Cardiac fibroblast (primary cell): ENCODE measurements at regions not wholly inside any gene's neighbourhood (a gene's known extent, or its start where the extent isn't known, plus 50 kb on each side); places are given as distances from the start of the nearest gene placed in this dataset.

Experiments used
- DNase-seq, 2 donors: peaks; one replicate each; pipeline versions ENCODE4 v3.0.0 to v3.0.0-alpha.2; 2010; ENCODE audit warnings: low read depth in 2 of 2
- H3K4me3 ChIP-seq, 2 donors: replicated peaks in 1 of 2; 1 replicate in 1 of 2; 2 replicates in 1 of 2; pipeline ENCODE4 v1.5.1; 2011; ENCODE audit warnings: low read depth in 2 of 2, low read length in 2 of 2, mild to moderate bottlenecking in 2 of 2, moderate library complexity in 1 of 2
- CTCF ChIP-seq: IDR thresholded peaks from one replicate; pipeline ENCODE4 v1.5.1; 2011; ENCODE audit warnings: low read depth, mild to moderate bottlenecking, low read length, inconsistent platforms

DNA sequence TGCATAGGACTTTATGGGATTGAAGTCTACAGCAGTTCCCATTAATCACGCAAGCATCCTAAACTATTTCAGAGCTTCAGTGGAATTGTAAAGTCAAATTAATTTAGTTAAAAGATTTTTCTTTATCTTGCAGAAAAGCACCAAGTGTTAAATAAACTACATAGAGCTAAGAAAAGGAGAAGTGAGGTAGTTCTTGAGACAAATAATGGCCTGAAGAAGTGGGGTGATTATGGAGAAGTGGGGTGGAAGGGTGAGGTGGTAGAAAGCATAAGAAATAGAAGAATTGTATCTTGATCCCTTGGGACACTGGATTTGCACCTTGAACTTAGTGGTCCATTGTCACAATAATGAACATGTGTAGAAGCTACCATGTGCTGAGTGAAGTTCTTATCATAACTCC is 121.7 kb upstream of the LINC00305 start:
- no peak for TF ChIP-seq CTCF
- DNase-seq, result no peak

GRCh38 chr18:64270121-64270520 is 121.2 kb upstream of the LINC00305 start:
- no peak overlapping the region for H3K4me3 ChIP-seq
- TF ChIP-seq CTCF, result no peak
- no peak for DNase-seq

More for the DNA sequence above, 121.7 kb upstream of the LINC00305 start:
- H3K4me3 ChIP-seq, result no peak overlapping the region

DNA sequence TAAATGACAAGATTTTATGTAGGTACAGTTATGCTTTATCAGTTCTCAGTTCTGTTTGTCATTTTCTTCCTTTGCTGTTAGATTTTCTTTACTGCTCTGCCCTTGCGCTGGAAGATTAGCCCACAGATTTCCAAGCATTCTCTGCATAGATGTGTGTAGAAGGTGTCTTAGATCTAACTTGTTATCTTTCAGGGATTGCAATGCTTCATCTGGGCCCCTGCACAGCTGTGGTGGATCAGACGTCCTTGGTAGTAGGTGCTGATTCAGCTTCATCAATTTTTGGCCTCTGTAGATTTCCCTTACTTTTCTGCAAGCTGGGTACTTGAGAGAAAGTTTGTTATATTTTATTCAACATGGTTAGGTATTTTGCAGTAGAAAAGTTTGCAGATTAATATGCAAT is 115.3 kb upstream of the LINC00305 start:
- no peak for DNase-seq
- no peak for TF ChIP-seq CTCF
- H3K4me3 ChIP-seq, result no peak overlapping the region

DNA sequence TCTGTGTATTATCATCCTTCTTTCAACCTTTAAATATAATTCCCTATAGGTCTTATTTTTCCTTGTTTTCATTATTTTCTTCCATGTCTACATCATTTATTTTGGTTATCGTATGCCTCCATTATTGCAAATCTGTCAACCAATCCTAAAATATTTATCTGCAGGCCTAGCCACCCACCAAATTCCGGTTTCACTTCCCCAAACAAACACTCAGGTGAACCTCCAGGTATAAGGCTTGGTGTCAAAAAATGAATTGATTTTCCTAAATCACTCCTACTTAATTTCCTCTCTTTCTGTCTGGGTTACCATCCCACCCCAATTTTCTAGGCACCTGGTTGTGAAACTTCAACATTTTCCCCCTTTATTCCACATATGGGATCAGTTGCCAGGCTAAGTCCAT is 111.9 kb upstream of the LINC00305 start:
- H3K4me3 ChIP-seq, result no peak overlapping the region
- no peak for TF ChIP-seq CTCF

DNA sequence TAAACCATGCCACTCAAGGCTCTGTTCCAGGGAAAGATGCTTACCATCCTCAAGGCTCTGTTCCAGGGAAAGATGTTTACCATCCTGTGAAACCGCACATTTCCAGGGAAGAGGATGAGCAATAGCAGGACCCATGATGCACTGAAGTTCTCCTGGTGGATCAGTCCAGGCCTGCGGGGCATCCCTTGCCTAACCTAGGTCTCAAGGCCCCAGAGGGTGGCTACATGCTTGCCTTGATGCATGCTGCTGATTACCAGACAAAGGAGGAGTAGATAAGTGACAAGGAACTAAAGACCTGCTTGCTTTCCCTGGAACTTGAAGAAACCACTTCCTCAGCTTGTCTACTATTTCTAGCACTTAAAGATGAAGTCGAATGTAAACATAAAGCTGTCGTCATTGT is 111.0 kb upstream of the LINC00305 start:
- no peak for TF ChIP-seq CTCF
- DNase-seq, result no peak
- H3K4me3 ChIP-seq, result no peak overlapping the region

More for the DNA sequence above, 111.9 kb upstream of the LINC00305 start:
- no peak for DNase-seq

DNA sequence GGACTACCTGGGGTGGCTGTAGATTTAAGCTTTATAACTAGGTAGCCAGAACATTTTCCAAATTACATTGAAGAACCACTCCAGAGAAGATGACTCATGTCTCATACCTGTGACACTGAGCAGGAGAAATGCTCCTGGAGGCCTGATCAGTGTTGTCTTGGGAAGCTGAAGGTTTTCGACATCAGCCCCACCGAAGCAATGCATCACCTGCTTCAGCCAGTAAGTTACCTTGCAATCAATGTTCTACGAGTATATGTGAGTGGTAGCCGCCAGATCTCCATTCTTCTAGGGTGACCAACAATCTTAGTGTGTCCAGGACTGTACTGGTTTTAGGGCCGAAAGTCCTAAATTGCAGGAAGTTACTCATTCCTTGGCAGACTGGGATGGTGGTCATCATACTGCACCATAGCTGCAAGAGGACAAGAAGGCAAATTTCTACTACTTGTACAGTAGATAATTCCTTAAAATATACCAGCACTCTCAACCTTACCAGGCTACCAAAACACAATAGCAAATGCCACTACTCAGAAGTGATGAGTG is 109.3 kb upstream of the LINC00305 start:
- TF ChIP-seq CTCF, result no peak
- DNase-seq, result no peak
- H3K4me3 ChIP-seq, result no peak overlapping the region
